Panc1 (cell line): ENCODE measurements at regions not wholly inside any gene's neighbourhood (a gene's known extent, or its start where the extent isn't known, plus 50 kb on each side); places are given as distances from the start of the nearest gene placed in this dataset.

Source experiments
- ATAC-seq: fragments of 200-7000 bp; cut with Tn5 transposase; 2 replicates; pipeline ENCODE4 v1.9.1; 2020; ENCODE audit warnings: mild to moderate bottlenecking, moderate library complexity
- BruUV-seq: library from RNA; stranded (reverse); fragments of 400-500 nt; replicated peaks from 2 replicates; lab custom pipeline; 2021; lab: Mats Ljungman, UMichigan
- CTCF ChIA-PET: fragments of 300-600 bp; sonication (Branson Sonifier 250); formaldehyde crosslinking; loops from one replicate; lab custom pipeline; 2022; ENCODE audit warnings: antibody characterized with exemption; lab: Charles Lee
- POLR2A ChIA-PET: fragments of 300-600 bp; sonication (Branson Sonifier 250); formaldehyde crosslinking; loops from one replicate; lab custom pipeline; 2022; ENCODE audit warnings: antibody characterized with exemption; lab: Charles Lee
- DNase-seq: peaks from one replicate; pipeline ENCODE4 v3.0.0-alpha.2; 2010; ENCODE audit warnings: low read depth, low spot score
- H3K27ac ChIP-seq: 2 replicates; pipeline ENCODE4 v1.5.1; 2011; ENCODE audit warnings: mild to moderate bottlenecking, low read length, inconsistent platforms
- H3K27me3 ChIP-seq: fragments of 200-500 bp; sonication (Bioruptor generic); 2 replicates; pipeline ENCODE4 v1.6.0; 2014; ENCODE audit warnings: low read length, inconsistent platforms; ENCODE audit not compliant: control insufficient read depth, insufficient read depth
- H3K36me3 ChIP-seq: fragments of 200-500 bp; sonication (Bioruptor generic); 2 replicates; pipeline ENCODE4 v1.5.1; 2014; ENCODE audit warnings: inconsistent platforms, mild to moderate bottlenecking, low read length, moderate library complexity; ENCODE audit not compliant: control insufficient read depth, insufficient read depth
- H3K4me1 ChIP-seq: 2 replicates; pipeline ENCODE4 v1.5.1; 2011; ENCODE audit warnings: inconsistent platforms, mild to moderate bottlenecking, low read length, moderate library complexity; ENCODE audit not compliant: control insufficient read depth, insufficient read depth
- H3K4me3 ChIP-seq, 2 experiments: 2 replicates each; pipeline ENCODE4 v1.5.1; 2011 to 2012; ENCODE audit warnings: low read depth in 2 of 2, low read length in 2 of 2, mild to moderate bottlenecking in 2 of 2, inconsistent platforms in 1 of 2, moderate library complexity in 1 of 2
- H3K9me3 ChIP-seq: fragments of 200-500 bp; sonication (Bioruptor generic); 2 replicates; pipeline ENCODE4 v1.5.1; 2014; ENCODE audit warnings: low read depth, mild to moderate bottlenecking, inconsistent platforms, low read length, moderate library complexity; ENCODE audit not compliant: control insufficient read depth, insufficient read depth
- POLR2AphosphoS5 ChIP-seq: IDR thresholded peaks from 2 replicates; pipeline ENCODE4 v1.6.1; 2012; ENCODE audit warnings: mild to moderate bottlenecking, low read depth, low read length, moderate library complexity
- SIN3A ChIP-seq: IDR thresholded peaks from 2 replicates; pipeline ENCODE4 v1.6.1; 2012; ENCODE audit warnings: low read depth, mild to moderate bottlenecking, low read length, moderate library complexity, borderline replicate concordance; ENCODE audit not compliant: insufficient read depth
- TCF7L2 ChIP-seq: IDR thresholded peaks from 2 replicates; pipeline ENCODE4 v1.6.1; 2011; ENCODE audit warnings: mild to moderate bottlenecking, low read depth, low read length, inconsistent platforms
- in situ Hi-C: cut with HindIII; loops from 2 replicates; pipeline ENCODE4 v1.10.0; 2016; ENCODE audit warnings: low sequenced_read_pairs, low pct_unique_long_range_greater_than_20kb
- intact Hi-C: fragments of 100-400 bp; cut with micrococcal nuclease; formaldehyde crosslinking; loops from one replicate; pipeline ENCODE4 v1.10.0; 2022; ENCODE audit not compliant: unreplicated experiment
- TF ChIP-seq, protein P1 (sequence below), 2 experiments: IDR thresholded peaks; 2 replicates each; pipeline ENCODE4 v1.6.1; 2011 to 2012; ENCODE audit warnings: low read depth in 2 of 2, control low read depth in 1 of 2, low read length in 1 of 2, mild to moderate bottlenecking in 1 of 2, moderate library complexity in 1 of 2; ENCODE audit not compliant: insufficient read depth in 1 of 2
- TF ChIP-seq, protein P2 (sequence below): fragments of 450-650 bp; IDR thresholded peaks from 2 replicates; pipeline ENCODE4 v1.5.1; 2017; ENCODE audit warnings: mild to moderate bottlenecking

DNA sequence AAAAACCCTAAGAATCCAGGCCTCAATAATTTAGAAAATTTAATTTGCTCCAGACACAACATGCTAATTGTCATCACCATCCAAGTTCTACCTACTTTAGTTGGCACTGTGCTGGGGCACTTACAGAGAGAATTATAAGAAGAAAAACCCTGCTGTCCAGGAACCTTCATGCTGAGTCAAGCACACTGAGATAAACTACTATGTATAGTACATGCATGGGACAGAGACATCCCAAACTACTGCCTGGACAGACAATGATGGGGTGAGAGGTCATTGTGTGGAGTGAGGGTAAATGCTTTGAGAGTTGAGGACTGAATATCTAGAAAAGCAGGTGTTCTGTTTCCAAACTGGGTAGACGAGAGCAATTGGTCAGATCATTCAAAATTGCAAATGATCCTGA, 135.3 kb upstream of the CTTNBP2NL start:
- in situ Hi-C loops = no loop called here

DNA sequence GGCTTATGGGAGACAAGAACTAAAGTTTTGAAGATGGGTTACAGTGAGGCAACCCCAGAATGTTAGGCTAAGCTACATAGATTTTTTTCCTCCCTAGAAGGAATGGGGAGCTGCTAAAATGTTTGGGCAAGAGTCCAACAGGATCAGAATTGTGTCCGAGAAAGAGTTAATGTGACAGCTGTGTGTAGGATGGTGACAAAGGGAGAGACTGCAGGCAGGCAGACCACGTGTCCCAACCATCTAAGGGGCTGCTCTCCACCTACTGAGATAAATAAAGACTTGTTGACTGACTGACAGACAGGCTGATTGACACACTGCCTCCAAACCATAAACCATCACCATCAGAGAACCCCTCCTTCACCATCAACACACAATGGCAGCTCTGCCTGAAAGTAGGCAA, 133.7 kb upstream of the CTTNBP2NL start:
- POLR2A ChIA-PET = no interaction called here
- H3K27ac ChIP-seq = no peak overlapping the region
- H3K27me3 ChIP-seq = 0 out of 2 replicates have a peak, but pooled peaks cover 2% of the 10 kb centered on the region
- no TSS peak for BruUV-seq
- H3K4me3 ChIP-seq = no peak overlapping the region
- H3K9me3 ChIP-seq = no peaks in the 10 kb centered on the region
- in situ Hi-C loops (no loop called here), intact Hi-C loops (no loop called here)
- H3K4me1 ChIP-seq = no peaks in the 10 kb centered on the region
- ATAC-seq (no peak), DNase-seq (no peak)
- no peaks in the 10 kb centered on the region for H3K36me3 ChIP-seq
- no peak for TF ChIP-seq SIN3A
- TF ChIP-seq, protein P1, sequence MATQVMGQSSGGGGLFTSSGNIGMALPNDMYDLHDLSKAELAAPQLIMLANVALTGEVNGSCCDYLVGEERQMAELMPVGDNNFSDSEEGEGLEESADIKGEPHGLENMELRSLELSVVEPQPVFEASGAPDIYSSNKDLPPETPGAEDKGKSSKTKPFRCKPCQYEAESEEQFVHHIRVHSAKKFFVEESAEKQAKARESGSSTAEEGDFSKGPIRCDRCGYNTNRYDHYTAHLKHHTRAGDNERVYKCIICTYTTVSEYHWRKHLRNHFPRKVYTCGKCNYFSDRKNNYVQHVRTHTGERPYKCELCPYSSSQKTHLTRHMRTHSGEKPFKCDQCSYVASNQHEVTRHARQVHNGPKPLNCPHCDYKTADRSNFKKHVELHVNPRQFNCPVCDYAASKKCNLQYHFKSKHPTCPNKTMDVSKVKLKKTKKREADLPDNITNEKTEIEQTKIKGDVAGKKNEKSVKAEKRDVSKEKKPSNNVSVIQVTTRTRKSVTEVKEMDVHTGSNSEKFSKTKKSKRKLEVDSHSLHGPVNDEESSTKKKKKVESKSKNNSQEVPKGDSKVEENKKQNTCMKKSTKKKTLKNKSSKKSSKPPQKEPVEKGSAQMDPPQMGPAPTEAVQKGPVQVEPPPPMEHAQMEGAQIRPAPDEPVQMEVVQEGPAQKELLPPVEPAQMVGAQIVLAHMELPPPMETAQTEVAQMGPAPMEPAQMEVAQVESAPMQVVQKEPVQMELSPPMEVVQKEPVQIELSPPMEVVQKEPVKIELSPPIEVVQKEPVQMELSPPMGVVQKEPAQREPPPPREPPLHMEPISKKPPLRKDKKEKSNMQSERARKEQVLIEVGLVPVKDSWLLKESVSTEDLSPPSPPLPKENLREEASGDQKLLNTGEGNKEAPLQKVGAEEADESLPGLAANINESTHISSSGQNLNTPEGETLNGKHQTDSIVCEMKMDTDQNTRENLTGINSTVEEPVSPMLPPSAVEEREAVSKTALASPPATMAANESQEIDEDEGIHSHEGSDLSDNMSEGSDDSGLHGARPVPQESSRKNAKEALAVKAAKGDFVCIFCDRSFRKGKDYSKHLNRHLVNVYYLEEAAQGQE (IDR thresholded peaks at IDR 0.05; ENCODE audit: insufficient read depth in 1 of 2, low read depth in 2 of 2, low read length in 1 of 2) = no peak
- CTCF ChIA-PET = no interaction called here

More for the DNA sequence above, 135.3 kb upstream of the CTTNBP2NL start:
- no peaks in the 10 kb centered on the region for H3K36me3 ChIP-seq
- DNase-seq (no peak), ATAC-seq (no peak)
- TF ChIP-seq SIN3A (no peak), TCF7L2 (no peak), POLR2AphosphoS5 (no peak)
- TF ChIP-seq, protein P1 (IDR thresholded peaks at IDR 0.05; ENCODE audit: insufficient read depth in 1 of 2, low read depth in 2 of 2, low read length in 1 of 2) = no peak
- TF ChIP-seq, protein P2, sequence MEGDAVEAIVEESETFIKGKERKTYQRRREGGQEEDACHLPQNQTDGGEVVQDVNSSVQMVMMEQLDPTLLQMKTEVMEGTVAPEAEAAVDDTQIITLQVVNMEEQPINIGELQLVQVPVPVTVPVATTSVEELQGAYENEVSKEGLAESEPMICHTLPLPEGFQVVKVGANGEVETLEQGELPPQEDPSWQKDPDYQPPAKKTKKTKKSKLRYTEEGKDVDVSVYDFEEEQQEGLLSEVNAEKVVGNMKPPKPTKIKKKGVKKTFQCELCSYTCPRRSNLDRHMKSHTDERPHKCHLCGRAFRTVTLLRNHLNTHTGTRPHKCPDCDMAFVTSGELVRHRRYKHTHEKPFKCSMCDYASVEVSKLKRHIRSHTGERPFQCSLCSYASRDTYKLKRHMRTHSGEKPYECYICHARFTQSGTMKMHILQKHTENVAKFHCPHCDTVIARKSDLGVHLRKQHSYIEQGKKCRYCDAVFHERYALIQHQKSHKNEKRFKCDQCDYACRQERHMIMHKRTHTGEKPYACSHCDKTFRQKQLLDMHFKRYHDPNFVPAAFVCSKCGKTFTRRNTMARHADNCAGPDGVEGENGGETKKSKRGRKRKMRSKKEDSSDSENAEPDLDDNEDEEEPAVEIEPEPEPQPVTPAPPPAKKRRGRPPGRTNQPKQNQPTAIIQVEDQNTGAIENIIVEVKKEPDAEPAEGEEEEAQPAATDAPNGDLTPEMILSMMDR = no peak
- BruUV-seq = no TSS peak
- POLR2A ChIA-PET = no interaction called here
- no peaks in the 10 kb centered on the region for H3K9me3 ChIP-seq
- H3K27ac ChIP-seq = no peak overlapping the region
- intact Hi-C loops = no loop called here
- CTCF ChIA-PET = no interaction called here
- no peak overlapping the region for H3K4me3 ChIP-seq
- no peaks in the 10 kb centered on the region for H3K4me1 ChIP-seq
- peaks cover 2% of the 10 kb centered on the region; the same call in 1 of the 2 replicates for H3K27me3 ChIP-seq
